ENCODE measurements at regions not wholly inside any gene's neighbourhood (a gene's known extent, or its start where the extent isn't known, plus 50 kb on each side); places are given as distances from the start of the nearest gene placed in this dataset.

DNA sequence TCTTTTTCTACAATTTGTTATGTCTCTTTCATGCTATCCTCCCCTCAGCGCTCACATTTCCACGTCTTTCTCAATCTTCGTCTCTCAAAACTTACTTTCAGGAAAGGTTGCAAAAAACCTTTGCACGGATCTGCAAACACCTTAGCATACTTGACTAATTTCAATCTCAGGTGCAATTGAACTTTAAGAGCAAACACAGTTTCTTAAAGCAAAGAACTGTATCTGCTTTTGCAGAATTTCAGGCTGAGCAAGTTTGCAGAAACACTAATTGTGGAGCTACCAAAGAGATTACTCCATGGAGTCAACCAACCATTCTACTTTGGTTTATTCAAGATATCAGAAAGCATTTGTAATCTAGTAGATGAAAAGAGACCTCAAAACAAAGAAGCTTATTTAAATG is 668.2 kb upstream of the MARCKS start:
- no peak overlapping the region for H3K4me3 ChIP-seq (ENCODE audit: low read depth, low read length)
- TF ChIP-seq, protein P1, sequence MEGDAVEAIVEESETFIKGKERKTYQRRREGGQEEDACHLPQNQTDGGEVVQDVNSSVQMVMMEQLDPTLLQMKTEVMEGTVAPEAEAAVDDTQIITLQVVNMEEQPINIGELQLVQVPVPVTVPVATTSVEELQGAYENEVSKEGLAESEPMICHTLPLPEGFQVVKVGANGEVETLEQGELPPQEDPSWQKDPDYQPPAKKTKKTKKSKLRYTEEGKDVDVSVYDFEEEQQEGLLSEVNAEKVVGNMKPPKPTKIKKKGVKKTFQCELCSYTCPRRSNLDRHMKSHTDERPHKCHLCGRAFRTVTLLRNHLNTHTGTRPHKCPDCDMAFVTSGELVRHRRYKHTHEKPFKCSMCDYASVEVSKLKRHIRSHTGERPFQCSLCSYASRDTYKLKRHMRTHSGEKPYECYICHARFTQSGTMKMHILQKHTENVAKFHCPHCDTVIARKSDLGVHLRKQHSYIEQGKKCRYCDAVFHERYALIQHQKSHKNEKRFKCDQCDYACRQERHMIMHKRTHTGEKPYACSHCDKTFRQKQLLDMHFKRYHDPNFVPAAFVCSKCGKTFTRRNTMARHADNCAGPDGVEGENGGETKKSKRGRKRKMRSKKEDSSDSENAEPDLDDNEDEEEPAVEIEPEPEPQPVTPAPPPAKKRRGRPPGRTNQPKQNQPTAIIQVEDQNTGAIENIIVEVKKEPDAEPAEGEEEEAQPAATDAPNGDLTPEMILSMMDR (IDR thresholded peaks at IDR 0.05; ENCODE audit: insufficient read depth, low read depth, low read length, missing control alignments): no peak
- no peak for DNase-seq (ENCODE audit: low read depth)

DNA sequence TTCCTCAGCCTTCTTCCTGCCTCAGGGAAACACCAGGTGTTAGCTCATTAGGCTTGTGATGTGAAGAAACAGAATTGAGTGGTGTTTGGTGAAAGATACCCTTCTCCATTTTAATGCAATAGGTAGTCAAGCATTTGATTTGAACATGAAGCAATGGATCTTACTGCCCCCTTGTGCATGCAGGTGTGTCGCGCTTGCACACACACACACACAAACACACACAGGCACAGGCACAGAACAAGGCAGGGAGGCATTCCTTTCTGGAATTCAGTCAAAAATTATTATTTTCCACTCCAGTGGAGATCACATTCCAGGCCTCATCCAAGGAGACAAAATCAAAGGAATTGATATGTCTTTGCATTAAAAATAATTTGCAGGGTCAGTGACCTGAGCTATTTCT is 667.0 kb upstream of the MARCKS start:
- no peak overlapping the region for H3K4me3 ChIP-seq (ENCODE audit: low read depth, low read length)
- TF ChIP-seq, protein P1 (IDR thresholded peaks at IDR 0.05; ENCODE audit: insufficient read depth, low read depth, low read length, missing control alignments): no peak
- DNase-seq (ENCODE audit: low read depth): peak; percentile 10

DNA sequence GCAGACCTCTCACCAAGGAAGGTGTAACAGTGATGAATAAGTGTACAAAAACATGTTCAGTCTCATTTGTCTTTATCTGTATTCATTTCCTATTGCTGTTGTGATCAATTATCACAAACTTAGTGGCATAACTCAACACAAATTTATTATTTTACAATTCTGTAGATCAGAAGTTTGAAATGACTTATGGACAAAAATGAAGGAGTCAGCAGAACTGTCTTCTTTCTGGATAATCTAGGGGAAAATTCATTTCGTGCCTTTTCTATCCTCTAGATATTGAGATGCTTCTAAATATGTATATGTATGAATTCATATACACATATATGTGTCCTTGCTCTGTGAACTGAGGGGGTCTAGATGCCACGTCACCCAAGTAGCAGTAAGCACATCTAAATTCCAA is 663.1 kb upstream of the MARCKS start:
- TF ChIP-seq, protein P1 (IDR thresholded peaks at IDR 0.05; ENCODE audit: insufficient read depth, low read depth, low read length, missing control alignments): no peak
- H3K4me3 ChIP-seq (ENCODE audit: low read depth, low read length): no peak overlapping the region
- no peak for DNase-seq (ENCODE audit: low read depth)

DNA sequence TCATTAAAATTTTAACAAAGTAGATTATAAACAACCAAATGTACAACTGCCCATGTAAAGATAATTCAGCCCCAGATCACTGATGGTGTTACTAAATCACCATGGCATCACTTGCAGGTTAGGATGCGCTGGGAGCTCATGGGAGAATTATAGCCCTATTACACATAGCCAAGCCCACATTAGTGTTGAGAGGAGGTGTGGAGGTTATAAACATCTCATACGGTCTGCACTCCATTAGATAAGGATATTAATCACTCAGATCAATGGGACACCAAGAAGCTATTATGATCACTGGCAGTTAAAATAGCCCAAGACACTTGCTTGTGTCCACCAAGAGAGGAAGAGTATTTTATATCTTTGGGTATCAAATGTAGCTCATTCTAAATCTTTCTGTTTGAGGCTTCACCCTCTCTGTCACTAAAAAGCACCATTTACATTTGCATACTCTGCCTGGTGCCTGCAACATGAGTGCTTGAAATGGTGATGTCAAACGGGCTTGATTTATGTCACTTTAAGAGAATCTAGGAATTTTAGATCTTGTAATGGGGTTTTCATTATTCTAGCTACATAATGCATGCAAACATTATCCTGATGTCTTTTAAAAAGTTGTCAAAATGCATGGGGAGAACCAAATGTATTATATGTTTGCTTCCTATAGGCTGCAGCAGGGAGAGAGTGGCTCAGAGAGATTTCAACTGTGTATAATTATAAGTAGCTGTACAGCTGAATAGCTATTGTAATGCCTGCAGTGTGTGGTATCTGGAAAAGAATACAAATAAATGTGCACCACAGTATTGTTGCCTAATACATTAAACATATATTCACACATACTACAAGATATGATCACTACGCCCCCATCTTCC is 654.1 kb upstream of the MARCKS start:
- no peak for DNase-seq (ENCODE audit: low read depth)
- TF ChIP-seq, protein P1 (IDR thresholded peaks at IDR 0.05; ENCODE audit: insufficient read depth, low read depth, low read length, missing control alignments): no peak
- no peak overlapping the region for H3K4me3 ChIP-seq (ENCODE audit: low read depth, low read length)

DNA sequence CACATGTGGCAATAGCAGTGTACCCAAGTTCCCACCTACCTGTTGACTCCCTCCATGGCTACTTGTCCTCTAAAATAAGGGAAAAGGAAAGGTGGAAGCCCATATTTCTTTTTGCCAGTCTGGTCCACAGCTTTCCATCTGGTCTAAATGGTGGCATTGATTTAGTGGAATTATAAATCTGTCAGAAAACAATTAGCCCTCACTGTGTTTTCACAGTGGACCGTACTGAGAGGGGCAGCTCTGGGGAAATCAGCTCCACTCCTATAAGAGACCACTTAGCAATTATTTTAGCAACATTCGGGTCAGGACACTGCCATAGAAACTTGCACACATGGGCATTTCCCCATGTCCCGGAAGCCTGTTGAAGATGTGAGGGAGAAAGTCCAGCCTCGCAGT is 653.4 kb upstream of the MARCKS start:
- no peak for DNase-seq (ENCODE audit: low read depth)
- H3K4me3 ChIP-seq (ENCODE audit: low read depth, low read length): no peak overlapping the region
- TF ChIP-seq, protein P1 (IDR thresholded peaks at IDR 0.05; ENCODE audit: insufficient read depth, low read depth, low read length, missing control alignments): no peak

DNA sequence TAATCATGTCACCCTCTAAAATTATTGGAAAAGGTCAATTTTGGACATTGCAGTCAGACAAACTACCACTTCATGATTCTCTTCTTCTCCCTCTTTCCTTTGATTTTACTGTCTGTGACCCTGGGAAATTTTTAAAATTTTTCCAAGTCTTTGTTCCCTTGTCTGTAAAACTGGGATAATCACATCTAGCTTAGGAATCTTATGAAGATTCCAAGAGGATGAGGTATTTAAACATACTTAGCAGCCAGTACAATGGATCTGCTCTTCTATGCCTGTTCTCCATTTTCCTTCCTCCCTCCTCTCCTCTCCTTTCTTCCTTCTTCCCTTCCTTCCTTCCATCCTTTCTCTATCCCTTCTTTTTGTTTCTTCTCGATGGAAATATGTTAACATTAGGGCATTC is 651.6 kb upstream of the MARCKS start:
- DNase-seq (ENCODE audit: low read depth): no peak
- TF ChIP-seq, protein P1 (IDR thresholded peaks at IDR 0.05; ENCODE audit: insufficient read depth, low read depth, low read length, missing control alignments): no peak
- no peak overlapping the region for H3K4me3 ChIP-seq (ENCODE audit: low read depth, low read length)

DNA sequence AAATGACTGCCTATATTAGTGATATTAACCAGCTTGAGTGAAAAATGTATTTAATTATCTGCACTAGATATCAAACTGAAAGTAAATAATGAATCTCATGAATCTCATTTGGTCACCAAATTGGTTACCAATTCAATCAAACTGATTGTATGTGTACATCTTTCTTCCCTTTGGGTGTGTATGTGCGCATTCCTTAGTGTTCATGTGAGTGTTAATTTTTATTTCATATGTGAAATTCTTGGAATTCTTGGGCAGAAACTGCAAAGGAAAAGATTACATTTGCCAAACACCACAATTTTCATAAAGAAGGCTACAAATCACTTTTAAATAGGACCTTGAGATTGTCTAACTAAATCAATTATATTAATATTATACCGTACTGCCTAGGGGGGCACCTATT is 648.4 kb upstream of the MARCKS start:
- H3K4me3 ChIP-seq (ENCODE audit: low read depth, low read length): no peak overlapping the region
- no peak for DNase-seq (ENCODE audit: low read depth)
- TF ChIP-seq, protein P1 (IDR thresholded peaks at IDR 0.05; ENCODE audit: insufficient read depth, low read depth, low read length, missing control alignments): no peak

All from GM12865 (cell line).